HCT116 (cell line): ENCODE measurements at regions not wholly inside any gene's neighbourhood (a gene's known extent, or its start where the extent isn't known, plus 50 kb on each side); places are given as distances from the start of the nearest gene placed in this dataset.

Experiments
- ATAC-seq: fragments of 200-7000 bp; cut with Tn5 transposase; 2 replicates; pipeline ENCODE4 v1.9.1; 2020; ENCODE audit warnings: mild to moderate bottlenecking, moderate library complexity
- BruUV-seq: library from RNA; stranded (reverse); fragments of 400-500 nt; replicated peaks from 2 replicates; lab custom pipeline; 2021; lab: Mats Ljungman, UMichigan
- CTCF ChIA-PET: fragments of 300-600 bp; sonication (Branson Sonifier 250); formaldehyde crosslinking; loops from one replicate; lab custom pipeline; 2021; ENCODE audit warnings: antibody characterized with exemption; lab: Charles Lee
- POLR2A ChIA-PET: fragments of 300-600, 350-600 bp; sonication (Branson Sonifier 250); formaldehyde crosslinking; loops from one replicate; lab custom pipeline; 2021; ENCODE audit warnings: antibody characterized with exemption; lab: Charles Lee
- RAD21 ChIA-PET, 2 experiments: fragments of 300-600 bp; sonication (Branson Sonifier 250); formaldehyde crosslinking; loops; one replicate each; lab custom pipeline; 2023; ENCODE audit warnings: low total read pairs in 2 of 2; ENCODE audit not compliant: uncharacterized antibody in 2 of 2, unreplicated experiment in 2 of 2, low non-redundant PET in 1 of 2; lab: Charles Lee
- DNase-seq: peaks from one replicate; pipeline ENCODE4 v3.0.0-alpha.2; 2010; ENCODE audit warnings: low read depth, low spot score
- H2AFZ ChIP-seq: fragments of 200-600 bp; shearing (Covaris generic), sonication (generic); 2 replicates; pipeline ENCODE4 v1.6.1; 2017; ENCODE audit warnings: low read depth, mixed run types, mixed read lengths, antibody characterized with exemption, low read length; ENCODE audit not compliant: poor library complexity, severe bottlenecking
- H3K27ac ChIP-seq: 2 replicates; pipeline ENCODE4 v1.5.1; 2012; ENCODE audit warnings: low read depth, low read length
- H3K27me3 ChIP-seq: fragments of 200-600 bp; sonication (generic); 2 replicates; pipeline ENCODE4 v1.6.1; 2016; ENCODE audit warnings: mixed run types, low read length, mixed read lengths; ENCODE audit not compliant: insufficient read depth
- H3K36me3 ChIP-seq, 2 experiments: fragments of 200-500 bp in 1 of 2; fragments of 200-600 bp in 1 of 2; sonication (Bioruptor generic) in 1 of 2; sonication (generic) in 1 of 2; 2 replicates each; pipeline versions ENCODE4 v1.5.1 to v1.6.1; 2014 to 2016; ENCODE audit warnings: low read length in 2 of 2, inconsistent platforms in 1 of 2, mixed read lengths in 1 of 2, mixed run types in 1 of 2; ENCODE audit not compliant: insufficient read depth in 2 of 2, control insufficient read depth in 1 of 2
- H3K4me1 ChIP-seq, 2 experiments: fragments of 200-600 bp in 1 of 2; sonication (generic) in 1 of 2; 2 replicates each; pipeline versions ENCODE4 v1.5.1 to v1.6.1; 2012 to 2017; ENCODE audit warnings: low read length in 2 of 2, inconsistent platforms in 1 of 2, mild to moderate bottlenecking in 1 of 2, mixed read lengths in 1 of 2, mixed run types in 1 of 2, moderate library complexity in 1 of 2; ENCODE audit not compliant: insufficient read depth in 2 of 2, control insufficient read depth in 1 of 2
- H3K4me2 ChIP-seq: fragments of 200-600 bp; sonication (generic); 2 replicates; pipeline ENCODE4 v1.6.1; 2017; ENCODE audit warnings: mixed run types, low read length, mixed read lengths
- H3K4me3 ChIP-seq, 2 experiments: fragments of 200-600 bp in 1 of 2; sonication (generic) in 1 of 2; replicated peaks in 1 of 2; 2 replicates each; pipeline ENCODE4 v1.5.1; 2011 to 2016; ENCODE audit warnings: low read length in 2 of 2, control low read depth in 1 of 2, low read depth in 1 of 2, mild to moderate bottlenecking in 1 of 2, mixed read lengths in 1 of 2, mixed run types in 1 of 2
- H3K79me2 ChIP-seq: fragments of 200-600 bp; sonication (generic); 2 replicates; pipeline ENCODE4 v1.6.1; 2017; ENCODE audit warnings: mild to moderate bottlenecking, mixed run types, low read length, moderate library complexity, mixed read lengths; ENCODE audit not compliant: insufficient read depth
- H3K9ac ChIP-seq: fragments of 200-600 bp; sonication (generic); 2 replicates; pipeline ENCODE4 v1.6.1; 2016; ENCODE audit warnings: low read length, mixed read lengths
- H3K9me2 ChIP-seq: fragments of 200-600 bp; sonication (generic), shearing (Covaris generic); 2 replicates; pipeline ENCODE4 v1.6.1; 2017; ENCODE audit warnings: mixed run types, mild to moderate bottlenecking, moderate library complexity; ENCODE audit not compliant: insufficient read depth
- H3K9me3 ChIP-seq, 2 experiments: fragments of 200-500 bp in 1 of 2; fragments of 200-600 bp in 1 of 2; sonication (Bioruptor generic) in 1 of 2; sonication (generic) in 1 of 2; 2 replicates each; pipeline ENCODE4 v1.6.1; 2014 to 2017; ENCODE audit warnings: low read length in 2 of 2, mixed read lengths in 2 of 2, inconsistent platforms in 1 of 2, low read depth in 1 of 2, mild to moderate bottlenecking in 1 of 2, mixed run types in 1 of 2, moderate library complexity in 1 of 2; ENCODE audit not compliant: control insufficient read depth in 1 of 2, insufficient read depth in 1 of 2
- H4K20me1 ChIP-seq: fragments of 200-600 bp; sonication (generic), shearing (Covaris generic); 2 replicates; pipeline ENCODE4 v1.6.1; 2017; ENCODE audit warnings: mixed run types, mild to moderate bottlenecking, moderate library complexity; ENCODE audit not compliant: insufficient read depth
- ATF3 ChIP-seq: IDR thresholded peaks from 2 replicates; pipeline ENCODE4 v1.6.1; 2012
- CBX3 ChIP-seq: IDR thresholded peaks from 2 replicates; pipeline ENCODE4 v1.6.1; 2012; ENCODE audit warnings: low read depth
- EZH2 ChIP-seq: fragments of 200-600 bp; sonication (generic); IDR thresholded peaks from 2 replicates; pipeline ENCODE4 v1.6.1; 2017; ENCODE audit warnings: antibody characterized with exemption, mixed run types
- FOSL1 ChIP-seq: IDR thresholded peaks from 2 replicates; pipeline ENCODE4 v1.6.1; 2012; ENCODE audit warnings: low read depth
- JUND ChIP-seq: IDR thresholded peaks from 2 replicates; pipeline ENCODE4 v1.6.1; 2012
- POLR2A ChIP-seq: IDR thresholded peaks from 2 replicates; pipeline ENCODE4 v1.7.0; 2011; ENCODE audit warnings: borderline replicate concordance; ENCODE audit not compliant: insufficient read depth, insufficient read length; ENCODE audit errors: extremely low read depth
- SP1 ChIP-seq: IDR thresholded peaks from 2 replicates; pipeline ENCODE4 v1.6.1; 2012; ENCODE audit warnings: low read depth
- TCF7L2 ChIP-seq: IDR thresholded peaks from 2 replicates; pipeline ENCODE4 v1.7.0; 2011; ENCODE audit warnings: borderline replicate concordance, inconsistent platforms; ENCODE audit not compliant: insufficient read depth, insufficient read length; ENCODE audit errors: extremely low read depth
- YY1 ChIP-seq: IDR thresholded peaks from 2 replicates; pipeline ENCODE4 v1.6.1; 2011; ENCODE audit warnings: low read length, low read depth, moderate library complexity, mild to moderate bottlenecking; ENCODE audit not compliant: insufficient replicate concordance; ENCODE audit errors: extremely low read depth
- ZBTB33 ChIP-seq: IDR thresholded peaks from 2 replicates; pipeline ENCODE4 v1.6.1; 2011; ENCODE audit warnings: mild to moderate bottlenecking, low read length, moderate library complexity; ENCODE audit not compliant: insufficient replicate concordance; ENCODE audit errors: extremely low read depth
- intact Hi-C: fragments of 100-400 bp; cut with micrococcal nuclease; formaldehyde crosslinking; loops from 2 replicates; pipeline ENCODE4 v1.10.0; 2022

- Histone ChIP-seq H3K27ac (no peak overlapping the region), H3K27me3 (peaks cover 54% of the 10 kb centered on the region), H3K9me3 (no peaks in the 10 kb centered on the region), H3K4me1 (no peaks in the 10 kb centered on the region), H3K9ac (no peak overlapping the region), H3K36me3 (no peaks in the 10 kb centered on the region), H4K20me1 (no peaks in the 10 kb centered on the region)
- ChIA-PET RAD21 (no interaction called here), CTCF (no interaction called here)
- no TSS peak for BruUV-seq
- no peak for DNase-seq
- intact Hi-C loops = no loop called here
- TF ChIP-seq YY1 = no peak
- no peak for TF ChIP-seq SP1
- no peak for TF ChIP-seq CBX3
- no peak for TF ChIP-seq POLR2A
- no peak for TF ChIP-seq TCF7L2
- no peak for TF ChIP-seq ATF3
- no peak for TF ChIP-seq ZBTB33
- TF ChIP-seq FOSL1 = no peak
- TF ChIP-seq JUND = no peak
- no peak for TF ChIP-seq EZH2
- TF ChIP-seq, all 23 proteins: peak for 0
- ATAC-seq = no peak
- POLR2A ChIA-PET = no interaction called here
- no peaks in the 10 kb centered on the region for H3K9me2 ChIP-seq
- no peaks in the 10 kb centered on the region for H3K79me2 ChIP-seq
- H3K4me2 ChIP-seq = no peak overlapping the region
- no peak overlapping the region for H2AFZ ChIP-seq
- no peak overlapping the region for H3K4me3 ChIP-seq
Observed at GRCh38 chr20:60068509-60068908, 110.3 kb downstream of the CDH26 start.
